NCI-H2196 treated with DMSO at 0.1 percent for 48 hours (cell line): ENCODE measurements at regions not wholly inside any gene's neighbourhood (a gene's known extent, or its start where the extent isn't known, plus 50 kb on each side); places are given as distances from the start of the nearest gene placed in this dataset.
"Not testable (repeated sequence)": the region's sequence is repeated elsewhere in the genome, so short reads cannot be mapped to it uniquely, and the experiment has no call there.

ENCODE experiments used
- DNase-seq: peaks from one replicate; lab custom pipeline; 2025; ENCODE audit not compliant: unreplicated experiment; lab: John Stamatoyannopoulos, UW

DNA sequence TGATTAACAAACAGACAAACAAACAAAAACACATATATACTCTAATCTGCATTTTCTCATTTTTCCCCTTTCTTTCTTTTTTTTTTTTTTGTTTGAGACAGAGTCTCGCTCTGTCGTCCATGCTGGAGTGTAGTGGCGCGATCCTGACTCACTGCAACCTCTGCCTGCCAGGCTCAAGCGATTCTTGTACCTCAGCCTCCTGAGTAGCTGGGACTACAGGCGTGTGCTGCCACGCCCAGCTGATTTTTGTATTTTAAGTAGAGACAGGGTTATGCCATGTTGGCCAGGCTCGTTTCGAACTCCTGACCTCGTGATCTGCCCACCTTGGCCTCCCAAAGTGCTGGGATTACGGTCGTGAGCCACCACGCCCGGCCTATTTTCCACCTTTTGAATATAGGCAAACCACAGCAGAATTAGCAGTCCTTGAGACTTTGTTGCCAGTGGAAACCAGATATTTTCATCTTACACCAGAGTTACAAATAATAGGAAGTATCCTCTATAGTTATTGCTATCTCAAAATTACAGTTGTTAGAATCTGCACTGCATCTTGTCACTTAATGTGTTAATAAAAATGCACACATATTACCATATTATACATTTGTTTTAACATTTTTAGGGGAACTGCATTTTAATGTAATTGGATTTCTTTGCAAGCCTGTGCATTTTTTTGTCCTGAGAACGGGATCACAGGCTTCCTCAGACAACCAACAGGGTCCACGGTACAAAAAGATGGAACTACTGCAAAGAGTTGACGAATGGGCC lies 208.2 kb upstream of the ZNF217 start:
- no peak for DNase-seq

DNA sequence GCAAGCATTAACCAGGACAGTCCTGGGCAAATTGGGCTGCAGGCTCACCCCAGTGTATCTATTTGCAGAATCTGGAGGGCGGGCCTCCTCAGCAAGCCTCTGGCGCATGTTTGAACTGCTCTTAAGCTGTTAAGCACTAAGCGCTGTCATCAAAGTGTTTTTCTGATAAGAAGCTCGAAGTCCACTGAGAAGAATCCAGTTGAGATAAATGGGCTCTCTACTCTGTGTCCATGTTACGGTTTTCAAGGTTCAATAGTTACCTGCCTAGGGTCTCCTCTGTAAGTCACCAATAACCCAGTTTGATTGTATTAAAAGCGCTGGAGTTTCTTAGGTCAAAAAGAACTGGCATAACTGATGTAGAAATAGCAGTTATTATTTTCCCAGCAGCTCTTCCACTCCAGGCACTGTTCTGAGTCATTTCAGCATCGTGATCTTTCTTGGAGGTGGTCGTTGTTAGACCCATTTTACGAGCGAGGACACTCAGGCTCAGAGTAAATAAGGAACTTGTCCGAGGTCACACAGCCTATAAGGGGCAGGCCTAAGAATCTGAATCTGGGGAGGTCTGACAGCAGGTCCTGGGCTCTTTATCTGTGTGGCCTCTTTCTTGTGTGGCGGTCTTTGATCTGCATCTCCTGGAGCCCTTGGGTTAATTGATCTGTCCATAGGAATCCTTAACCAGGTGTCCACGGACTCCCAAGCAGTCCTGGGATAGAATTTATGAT lies 207.4 kb upstream of the ZNF217 start:
- DNase-seq: no peak

- DNase-seq: no peak
These were observed 206.8 kb upstream of the ZNF217 start for GRCh38 chr20:53800418-53800817.

GRCh38 chr20:53797085-53797484 lies 203.4 kb upstream of the ZNF217 start:
- DNase-seq: no peak

GRCh38 chr20:53795170-53795569 lies 201.5 kb upstream of the ZNF217 start:
- no peak for DNase-seq

DNA sequence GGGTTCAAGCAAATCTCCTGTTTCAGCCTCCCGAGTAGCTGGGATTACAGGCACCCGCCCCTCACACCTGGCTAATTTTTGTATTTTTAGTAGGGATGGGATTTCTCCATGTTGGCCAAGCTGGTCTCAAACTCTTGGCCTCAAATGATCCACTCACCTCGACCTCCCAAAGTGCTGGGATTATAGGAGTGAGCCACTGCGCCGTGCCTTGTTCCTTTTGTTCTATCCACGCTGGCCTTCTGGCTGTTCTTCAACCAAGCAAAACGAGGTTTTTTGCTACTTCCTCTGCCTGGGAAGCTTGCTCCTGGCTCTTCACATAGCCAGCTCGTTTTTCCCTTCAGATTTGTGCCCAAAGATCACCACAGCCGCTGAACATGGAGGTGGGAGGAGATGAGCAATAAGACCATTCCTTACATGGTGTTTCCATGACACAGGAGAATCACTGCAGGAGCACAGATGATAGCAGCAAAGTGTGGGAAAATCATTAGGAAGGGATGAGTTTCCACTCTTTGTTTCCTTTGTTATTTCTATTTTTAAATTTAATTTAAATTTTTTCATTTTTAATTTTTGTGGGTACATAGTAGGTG lies 201.0 kb upstream of the ZNF217 start:
- DNase-seq: no peak

DNA sequence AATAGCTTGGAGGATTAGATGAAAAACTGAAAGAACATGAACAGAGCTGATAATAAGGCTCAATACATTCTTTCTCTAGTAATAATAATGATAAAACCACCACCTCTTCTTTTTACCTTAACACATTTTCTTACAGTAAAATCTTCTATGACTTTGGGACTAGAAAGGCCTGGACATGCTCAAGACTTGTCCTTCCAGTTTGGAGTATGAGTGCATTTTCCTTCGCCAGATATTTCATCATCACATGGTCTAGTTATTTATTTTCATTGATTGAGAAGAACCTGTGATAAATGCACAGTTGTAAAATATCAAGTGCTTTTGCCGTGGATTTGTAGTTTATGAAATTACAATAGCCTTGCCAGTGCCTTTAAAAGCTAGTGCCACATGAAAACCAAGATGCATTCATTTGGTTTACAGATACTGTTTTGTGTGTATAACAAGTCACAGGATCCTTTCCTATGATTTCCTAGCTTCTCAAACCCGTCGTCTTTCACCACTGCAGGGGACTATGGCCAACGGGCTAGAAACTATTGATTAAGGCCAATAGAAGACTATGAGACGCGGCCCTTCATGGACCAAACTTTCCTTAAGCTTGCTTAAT lies 200.2 kb upstream of the ZNF217 start:
- no peak for DNase-seq

DNA sequence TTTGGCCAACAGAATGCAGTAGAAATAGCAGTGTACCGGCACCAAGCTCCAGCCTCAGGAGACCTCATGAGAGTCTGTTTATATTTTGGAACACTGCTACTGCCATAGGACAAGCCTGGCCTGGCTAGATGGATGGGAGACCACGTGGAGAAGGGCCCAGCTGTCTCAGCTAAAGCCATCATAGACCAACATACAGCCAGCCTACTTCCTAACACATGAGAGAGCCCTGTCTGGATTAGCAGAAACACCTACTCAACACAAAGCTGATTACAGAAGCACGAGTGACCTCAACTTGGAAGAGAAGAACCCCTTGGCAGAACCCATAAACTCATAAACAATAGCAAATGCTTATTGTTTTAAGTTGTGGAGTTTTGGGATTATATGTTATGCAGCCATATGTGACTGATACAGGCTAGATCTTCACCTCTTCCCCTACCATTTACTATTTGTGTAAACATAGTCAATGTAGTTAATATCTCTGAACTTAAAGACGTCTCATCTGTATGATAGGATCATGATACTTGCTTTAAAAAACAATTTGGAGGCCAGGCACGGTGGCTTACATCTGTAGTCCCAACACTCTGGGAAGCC lies 199.4 kb upstream of the ZNF217 start:
- no peak for DNase-seq

DNA sequence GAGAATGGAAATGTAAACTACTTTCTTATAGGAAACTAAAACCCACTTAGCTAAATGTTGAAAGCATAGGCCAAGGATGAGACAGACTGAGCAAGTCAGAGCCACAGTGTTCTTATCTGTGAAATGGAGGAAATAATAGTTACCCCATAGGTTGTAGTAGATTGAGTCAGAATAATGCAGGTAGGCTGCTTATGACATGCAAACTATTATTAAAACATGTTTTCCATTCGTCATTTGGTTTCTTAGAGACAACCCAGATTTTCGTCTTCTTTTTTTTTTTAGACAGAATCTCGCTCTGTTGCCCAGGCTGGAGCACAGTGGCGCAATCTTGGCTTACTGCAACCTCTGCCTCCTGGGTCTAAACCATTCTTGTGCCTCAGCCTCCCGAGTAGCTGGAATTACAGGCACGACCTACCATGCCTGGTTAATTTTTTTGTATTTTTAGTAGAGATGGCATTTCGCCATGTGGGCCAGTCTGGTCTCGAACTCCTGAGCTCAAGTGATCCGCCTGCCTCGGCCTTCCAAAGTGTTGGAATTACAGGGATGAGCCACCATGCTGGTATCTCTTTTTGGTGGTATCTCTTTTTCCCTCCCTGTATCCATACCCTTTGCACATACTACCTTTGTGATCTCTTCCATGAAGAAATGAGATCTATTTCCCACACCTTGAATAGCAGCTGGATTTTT lies 196.5 kb upstream of the ZNF217 start:
- DNase-seq: no peak

- DNase-seq: no peak
These were observed 194.8 kb upstream of the ZNF217 start for GRCh38 chr20:53788253-53789022.

- DNase-seq: not testable (repeated sequence)
These were observed 193.9 kb upstream of the ZNF217 start for GRCh38 chr20:53787491-53787931.

- DNase-seq: no peak
These were observed 193.0 kb upstream of the ZNF217 start for GRCh38 chr20:53786445-53787267.

DNA sequence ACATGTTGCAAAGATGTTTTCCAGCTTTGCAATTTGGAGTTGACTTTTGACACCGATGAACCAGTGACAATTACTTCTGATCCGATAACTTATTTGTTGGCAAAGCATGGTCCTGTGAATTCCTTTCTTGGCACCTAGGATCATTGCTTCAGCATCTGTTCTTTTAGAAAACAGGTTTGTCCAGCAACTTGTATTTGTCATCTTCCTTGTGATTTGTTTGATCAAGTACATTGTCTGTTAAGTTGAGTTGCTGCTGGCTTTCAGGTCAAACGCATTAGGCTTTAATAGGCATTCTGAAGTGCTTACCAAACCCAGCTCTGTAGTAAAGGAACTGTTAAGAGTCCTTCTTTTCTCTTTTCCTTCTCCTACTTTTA lies 192.4 kb upstream of the ZNF217 start:
- DNase-seq: no peak

DNA sequence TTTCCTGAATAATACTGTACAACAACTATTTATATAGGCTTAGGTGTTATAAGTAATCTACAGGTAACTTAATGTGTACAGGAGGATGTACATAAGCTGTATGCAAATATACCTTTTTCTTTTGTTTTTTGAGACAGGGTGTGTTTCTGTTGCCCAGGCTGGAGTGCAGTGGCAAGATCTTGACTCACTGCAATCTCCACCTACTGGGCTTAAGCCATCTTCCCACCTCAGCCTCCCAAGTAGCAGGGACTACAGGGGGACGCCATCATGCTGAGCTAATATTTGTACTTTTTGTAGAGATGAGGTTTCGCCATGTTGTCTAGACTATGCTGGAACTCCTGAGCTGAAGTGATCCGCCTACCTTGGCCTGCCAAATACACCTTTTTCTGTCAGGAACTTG lies 191.7 kb upstream of the ZNF217 start:
- DNase-seq: no peak

DNA sequence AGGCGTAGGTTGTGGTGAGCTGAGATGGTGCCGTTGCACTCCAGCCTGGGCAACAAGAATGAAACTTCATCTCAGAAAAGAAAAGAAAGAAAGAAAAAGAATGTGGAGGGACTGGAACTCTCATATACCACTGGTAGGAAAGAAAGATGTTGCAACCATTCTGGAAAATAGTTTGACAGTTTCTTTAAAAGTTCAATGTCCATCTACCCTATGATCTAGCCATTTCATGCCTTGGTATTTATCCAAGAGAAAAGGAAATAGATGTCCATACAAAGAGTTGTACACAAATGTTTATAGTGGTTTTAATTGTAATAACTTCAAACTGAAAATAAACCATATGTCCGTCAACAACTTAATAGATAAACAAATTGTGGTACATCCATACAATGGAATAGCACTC lies 190.1 kb upstream of the ZNF217 start:
- DNase-seq: no peak

- DNase-seq: no peak
These were observed 189.1 kb upstream of the ZNF217 start for GRCh38 chr20:53782612-53783246.

DNA sequence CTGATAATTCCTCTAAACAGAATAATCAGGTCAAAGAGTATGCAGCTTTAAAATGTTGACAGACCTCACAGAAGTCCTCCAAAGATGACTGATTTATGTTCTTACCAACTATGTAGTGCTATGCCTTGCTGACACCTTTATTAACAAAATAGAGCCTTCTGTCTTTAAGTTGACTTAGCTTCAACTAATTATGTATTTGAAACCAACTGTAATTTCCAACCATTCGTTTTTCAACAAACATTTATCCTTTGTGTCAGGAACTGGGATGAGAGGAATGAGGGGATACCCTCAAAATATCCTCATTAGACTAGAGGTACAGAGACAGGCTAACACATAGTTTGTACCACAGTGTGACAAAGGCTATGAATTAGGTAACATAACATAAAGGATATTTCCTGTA lies 186.2 kb upstream of the ZNF217 start:
- DNase-seq: no peak

DNA sequence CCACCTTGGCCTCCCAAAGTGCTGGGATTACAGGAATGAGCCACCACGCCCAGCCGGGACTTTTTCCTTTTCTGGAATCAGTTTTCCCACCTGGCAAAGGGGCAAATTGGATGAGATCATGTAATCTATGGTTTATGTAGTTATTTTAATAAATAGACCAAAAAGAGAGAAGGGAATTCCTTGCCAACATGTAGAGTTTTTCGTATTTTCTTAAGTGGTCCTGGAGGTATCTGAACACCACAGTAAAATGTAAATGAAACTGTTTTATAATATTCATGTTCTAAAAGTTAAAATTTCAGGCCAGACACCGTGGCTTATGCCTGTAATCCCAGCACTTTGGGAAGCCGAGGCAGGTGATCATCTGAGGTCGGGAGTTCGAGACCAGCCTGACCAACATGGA lies 185.1 kb upstream of the ZNF217 start:
- DNase-seq: no peak

GRCh38 chr20:53778041-53778516 lies 184.4 kb upstream of the ZNF217 start:
- DNase-seq: no peak
